ENCODE measurements at regions not wholly inside any gene's neighbourhood (a gene's known extent, or its start where the extent isn't known, plus 50 kb on each side); places are given as distances from the start of the nearest gene placed in this dataset.
A peak's percentile ranks its signal among the peaks of the same experiment; 100 is the strongest.

DNA sequence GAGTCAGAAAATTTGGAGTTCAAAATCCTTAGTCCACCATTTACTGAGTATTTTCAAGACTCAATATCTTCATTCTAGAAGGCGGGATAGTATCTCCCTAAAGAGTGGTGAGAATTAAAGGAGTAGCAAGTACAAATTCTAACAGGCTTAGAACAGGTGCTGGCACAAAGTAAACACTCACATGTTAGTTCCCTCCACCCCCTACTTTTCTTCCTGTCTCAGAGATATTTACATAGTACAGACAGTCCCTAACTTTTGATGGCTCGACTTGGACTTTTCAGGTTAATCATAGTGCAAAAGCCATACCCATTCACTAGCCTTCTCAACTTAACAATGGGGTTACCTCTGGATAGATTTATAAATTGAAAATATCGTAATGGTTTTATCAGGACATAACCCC lies 476.2 kb upstream of the RASGRP1 start:
- Mint-ChIP-seq H3K4me1 (peaks cover 22% of the 10 kb centered on the region), H3K9me3 (peaks cover 8% of the 10 kb centered on the region), H3K4me3 (no peak overlapping the region), H3K36me3 (ENCODE audit: low read depth) (no peaks in the 10 kb centered on the region), H3K27ac (peak overlapping the region in 1 of 3 experiments; percentile 38), H3K27me3 (ENCODE audit: low read depth) (peaks cover 5% of the 10 kb centered on the region)
- TF ChIP-seq, protein P1, sequence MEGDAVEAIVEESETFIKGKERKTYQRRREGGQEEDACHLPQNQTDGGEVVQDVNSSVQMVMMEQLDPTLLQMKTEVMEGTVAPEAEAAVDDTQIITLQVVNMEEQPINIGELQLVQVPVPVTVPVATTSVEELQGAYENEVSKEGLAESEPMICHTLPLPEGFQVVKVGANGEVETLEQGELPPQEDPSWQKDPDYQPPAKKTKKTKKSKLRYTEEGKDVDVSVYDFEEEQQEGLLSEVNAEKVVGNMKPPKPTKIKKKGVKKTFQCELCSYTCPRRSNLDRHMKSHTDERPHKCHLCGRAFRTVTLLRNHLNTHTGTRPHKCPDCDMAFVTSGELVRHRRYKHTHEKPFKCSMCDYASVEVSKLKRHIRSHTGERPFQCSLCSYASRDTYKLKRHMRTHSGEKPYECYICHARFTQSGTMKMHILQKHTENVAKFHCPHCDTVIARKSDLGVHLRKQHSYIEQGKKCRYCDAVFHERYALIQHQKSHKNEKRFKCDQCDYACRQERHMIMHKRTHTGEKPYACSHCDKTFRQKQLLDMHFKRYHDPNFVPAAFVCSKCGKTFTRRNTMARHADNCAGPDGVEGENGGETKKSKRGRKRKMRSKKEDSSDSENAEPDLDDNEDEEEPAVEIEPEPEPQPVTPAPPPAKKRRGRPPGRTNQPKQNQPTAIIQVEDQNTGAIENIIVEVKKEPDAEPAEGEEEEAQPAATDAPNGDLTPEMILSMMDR (IDR thresholded peaks at IDR 0.05; ENCODE audit: unreplicated experiment in 3 of 3), result no peak

DNA sequence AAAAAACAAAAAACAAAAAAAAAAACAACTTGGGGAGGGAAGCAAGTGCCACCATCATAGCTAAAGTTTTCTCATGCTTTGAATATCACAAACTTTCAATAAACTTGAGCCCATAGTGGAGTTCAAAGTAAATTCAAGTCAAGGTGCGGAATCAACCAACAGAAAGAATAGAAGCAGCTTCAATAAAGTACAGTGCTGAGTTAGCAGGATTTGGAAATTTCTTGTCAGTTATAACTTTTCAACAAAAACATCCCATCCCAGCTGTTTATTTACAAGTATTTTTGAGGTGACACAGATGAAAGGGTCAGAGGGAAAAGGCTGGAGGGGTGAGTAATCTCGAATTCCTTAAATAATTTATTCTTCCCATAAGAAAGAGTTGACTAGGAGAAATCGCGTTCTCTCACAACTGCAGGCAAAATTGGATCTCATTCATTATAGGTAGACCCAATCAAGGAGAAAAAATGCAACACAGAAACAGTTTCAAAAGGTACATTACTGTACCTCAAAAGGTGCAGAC lies 477.4 kb upstream of the RASGRP1 start:
- no peak overlapping the region for H3K4me3 Mint-ChIP-seq
- peaks cover 22% of the 10 kb centered on the region for H3K4me1 Mint-ChIP-seq
- TF ChIP-seq, protein P1 (IDR thresholded peaks at IDR 0.05; ENCODE audit: unreplicated experiment in 3 of 3), result no peak
- peak overlapping the region in 2 of 3 experiments; percentile 38 to 74 for H3K27ac Mint-ChIP-seq
- H3K27me3 Mint-ChIP-seq (ENCODE audit: low read depth), result peaks cover 5% of the 10 kb centered on the region
- peaks cover 11% of the 10 kb centered on the region for H3K9me3 Mint-ChIP-seq
- H3K36me3 Mint-ChIP-seq (ENCODE audit: low read depth), result no peaks in the 10 kb centered on the region

DNA sequence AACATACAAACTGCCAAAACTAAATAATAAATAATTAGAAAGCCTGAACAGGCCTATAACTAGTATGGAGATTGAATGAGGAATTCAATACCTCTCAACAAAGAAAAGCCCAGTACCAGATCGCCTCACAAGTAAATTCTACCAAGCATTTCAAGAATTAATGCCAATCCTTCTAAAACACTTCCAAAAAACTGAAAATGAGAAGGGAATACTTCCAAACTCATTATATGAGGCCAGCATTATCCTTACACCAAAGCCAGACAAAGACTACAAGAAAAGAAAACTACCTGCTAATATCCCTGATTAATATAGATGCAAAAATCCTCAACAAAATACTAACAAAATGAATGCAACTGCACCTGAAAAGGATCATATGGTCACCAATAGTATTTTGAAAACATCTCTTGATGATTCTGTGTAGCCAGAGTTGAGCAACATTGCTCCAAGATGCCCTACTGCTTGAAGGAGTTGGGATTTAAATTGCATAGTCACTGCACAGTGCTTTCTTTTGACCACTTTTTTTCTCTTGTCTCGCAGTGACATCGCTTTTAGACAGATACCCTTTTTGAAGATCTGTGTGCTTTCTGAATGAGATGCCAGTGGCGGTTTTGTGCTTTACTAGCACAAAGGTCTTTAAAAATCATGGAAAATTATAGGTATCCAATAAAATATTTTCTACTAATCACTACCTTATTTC lies 487.2 kb upstream of the RASGRP1 start:
- H3K4me3 Mint-ChIP-seq, result no peak overlapping the region
- no peak overlapping the region for H3K27ac Mint-ChIP-seq
- H3K4me1 Mint-ChIP-seq, result peaks cover 11% of the 10 kb centered on the region
- no peaks in the 10 kb centered on the region for H3K27me3 Mint-ChIP-seq (ENCODE audit: low read depth)
- peaks cover 18% of the 10 kb centered on the region for H3K9me3 Mint-ChIP-seq
- H3K36me3 Mint-ChIP-seq (ENCODE audit: low read depth), result peaks cover 7% of the 10 kb centered on the region
- TF ChIP-seq, protein P1 (IDR thresholded peaks at IDR 0.05; ENCODE audit: unreplicated experiment in 3 of 3), result no peak

DNA sequence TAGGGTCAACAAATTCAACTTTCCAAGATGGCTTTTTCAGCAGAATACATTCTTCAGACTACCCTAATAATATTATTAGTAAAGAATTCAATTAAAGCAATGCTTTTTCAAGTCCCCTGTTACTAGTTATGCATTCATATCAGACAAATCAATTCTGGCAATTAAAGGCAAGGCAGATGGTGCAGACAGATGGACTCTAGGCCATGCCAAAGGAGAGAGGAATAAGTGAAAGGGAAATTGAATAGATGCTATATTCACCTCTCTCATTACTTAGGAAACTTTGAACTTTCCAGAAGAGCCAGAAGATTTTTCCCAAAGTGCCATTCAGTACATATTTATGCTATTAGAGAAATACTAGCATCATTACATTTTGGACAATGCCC lies 487.7 kb upstream of the RASGRP1 start:
- peaks cover 18% of the 10 kb centered on the region for H3K9me3 Mint-ChIP-seq
- TF ChIP-seq, protein P1 (IDR thresholded peaks at IDR 0.05; ENCODE audit: unreplicated experiment in 3 of 3), result no peak
- H3K36me3 Mint-ChIP-seq (ENCODE audit: low read depth), result peaks cover 7% of the 10 kb centered on the region
- H3K4me3 Mint-ChIP-seq, result no peak overlapping the region
- no peaks in the 10 kb centered on the region for H3K27me3 Mint-ChIP-seq (ENCODE audit: low read depth)
- H3K27ac Mint-ChIP-seq, result no peak overlapping the region
- H3K4me1 Mint-ChIP-seq, result peaks cover 11% of the 10 kb centered on the region

DNA sequence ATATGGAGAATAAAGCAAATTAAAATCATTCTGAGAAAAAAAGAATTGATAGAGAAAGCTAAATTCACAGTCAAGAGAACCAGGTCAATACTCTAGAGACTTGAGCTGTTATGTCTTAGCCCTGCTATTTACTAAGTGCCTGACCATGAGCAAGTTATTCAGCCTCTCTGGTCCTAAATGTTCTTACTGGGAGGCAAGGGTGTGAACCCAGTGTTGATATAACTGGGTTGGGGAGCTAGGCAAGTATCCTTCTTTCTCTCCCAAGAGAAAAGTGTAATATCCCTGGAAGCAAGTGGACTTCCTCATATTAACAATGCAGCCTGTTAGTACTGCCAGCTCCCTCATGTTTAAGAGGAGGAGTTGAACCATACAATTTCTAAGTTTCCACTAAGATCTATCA lies 488.9 kb upstream of the RASGRP1 start:
- no peak overlapping the region for H3K4me3 Mint-ChIP-seq
- H3K27ac Mint-ChIP-seq, result peak overlapping the region in 1 of 3 experiments; percentile 72
- peaks cover 7% of the 10 kb centered on the region for H3K36me3 Mint-ChIP-seq (ENCODE audit: low read depth)
- no peaks in the 10 kb centered on the region for H3K27me3 Mint-ChIP-seq (ENCODE audit: low read depth)
- peaks cover 11% of the 10 kb centered on the region for H3K4me1 Mint-ChIP-seq
- TF ChIP-seq, protein P1 (IDR thresholded peaks at IDR 0.05; ENCODE audit: unreplicated experiment in 3 of 3), result no peak
- H3K9me3 Mint-ChIP-seq, result peaks cover 18% of the 10 kb centered on the region
